ENCODE measurements at regions not wholly inside any gene's neighbourhood (a gene's known extent, or its start where the extent isn't known, plus 50 kb on each side); places are given as distances from the start of the nearest gene placed in this dataset.

GRCh38 chr6:90803956-90804355 lies 217.1 kb upstream of the MAP3K7 start:
- no peaks in the 10 kb centered on the region for H3K79me1 ChIP-seq (ENCODE audit: low read depth, low read length)
- no peak overlapping the region for H3K4me2 ChIP-seq (ENCODE audit: insufficient read depth in 1 of 2, low read depth in 2 of 2, low read length in 2 of 2)
- H2BK15ac ChIP-seq (ENCODE audit: low read length): no peak overlapping the region
- no peak overlapping the region for H3K14ac ChIP-seq (ENCODE audit: insufficient read length)
- no peak overlapping the region for H4K8ac ChIP-seq (ENCODE audit: extremely low read depth, insufficient read depth, low read length)
- H2BK5ac ChIP-seq (ENCODE audit: low read depth, low read length): no peak overlapping the region
- H3K18ac ChIP-seq (ENCODE audit: extremely low read depth, low read length): no peak overlapping the region
- WGBS, 2 experiments (ENCODE audit: extremely low coverage in 1 of 2, insufficient coverage in 1 of 2, insufficient read length in 1 of 2, insufficient replicate concordance in 2 of 2, low coverage in 1 of 2, low lambda C conversion rate in 2 of 2, missing lambda C conversion rate in 1 of 2): 74% methylated on average over 2 of the region's 2 CpGs; no CpG with 5 or more reads in 1 of the 2 experiments
- H3K4ac ChIP-seq (replicated peaks; ENCODE audit: insufficient read length, low read depth, low read length): no peak overlapping the region
- DNase-seq (ENCODE audit: low read depth in 1 of 2, low spot score in 2 of 2) (no peak), FAIRE-seq (no peak)
- peaks cover 1 to 5% (median 3%) of the 10 kb centered on the region in 4 experiments; a peak in 5 of 7 replicates for H3K4me1 ChIP-seq (replicated peaks in 1 of 4; ENCODE audit: control insufficient read depth in 3 of 4, insufficient read depth in 4 of 4, low read length in 3 of 4)
- no peak overlapping the region for H3K23ac ChIP-seq (ENCODE audit: insufficient read length)
- TF ChIP-seq KDM4A (IDR thresholded peaks at IDR 0.05; ENCODE audit: low read depth, low read length, severe bottlenecking): no peak
- TF ChIP-seq JUND (IDR thresholded peaks at IDR 0.05; ENCODE audit: low read length): no peak
- TF ChIP-seq ZNF274 (IDR thresholded peaks at IDR 0.05; ENCODE audit: borderline replicate concordance, extremely low read depth, low read length): no peak
- TF ChIP-seq RBBP5 (IDR thresholded peaks at IDR 0.05; ENCODE audit: borderline replicate concordance, low read depth, low read length): no peak
- TF ChIP-seq CEBPB (IDR thresholded peaks at IDR 0.05; ENCODE audit: low read depth, low read length): no peak
- TF ChIP-seq SP2 (IDR thresholded peaks at IDR 0.05; ENCODE audit: low read length): no peak
- no peak for TF ChIP-seq EGR1 (IDR thresholded peaks at IDR 0.05; ENCODE audit: borderline replicate concordance, low read depth, low read length)
- TF ChIP-seq GABPA (IDR thresholded peaks at IDR 0.05; ENCODE audit: borderline replicate concordance, insufficient read depth, low read length): no peak
- TF ChIP-seq HDAC6 (IDR thresholded peaks at IDR 0.05; ENCODE audit: low read depth, low read length): no peak
- TF ChIP-seq E2F6 (IDR thresholded peaks at IDR 0.05): no peak
- TF ChIP-seq TAF7 (optimal IDR thresholded peaks at IDR 0.05; ENCODE audit: borderline replicate concordance, low read depth, low read length): no peak
- no peak for TF ChIP-seq CBX5 (IDR thresholded peaks at IDR 0.05; ENCODE audit: low read depth, low read length)
- no peak for TF ChIP-seq SIRT6 (IDR thresholded peaks at IDR 0.05; ENCODE audit: low read length)
- no peaks in the 10 kb centered on the region for H3K79me2 ChIP-seq (ENCODE audit: control insufficient read depth in 1 of 2, insufficient read depth in 2 of 2, low read length in 2 of 2)
- H4K5ac ChIP-seq (ENCODE audit: insufficient read length, low read depth, low read length): no peak overlapping the region
- H3K27ac ChIP-seq (ENCODE audit: low read depth, low read length): no peak overlapping the region
- no peak overlapping the region for H4K91ac ChIP-seq (replicated peaks; ENCODE audit: insufficient read length, low read length)
- H3K27me3 ChIP-seq (replicated peaks in 1 of 4; ENCODE audit: control insufficient read depth in 3 of 4, extremely low read depth in 1 of 4, insufficient read depth in 3 of 4, low read length in 3 of 4): no peaks in the 10 kb centered on the region
- POLR2A ChIA-PET (ENCODE audit: partially characterized antibody): interaction anchor here (0.6 kb wide), 1 partner anchor 762 kb away, joined by 3 read pairs; no protein-coding TSS in a partner anchor
- H2AK5ac ChIP-seq (ENCODE audit: low read depth, low read length): no peak overlapping the region
- no peaks in the 10 kb centered on the region for H3K36me3 ChIP-seq (ENCODE audit: control insufficient read depth in 2 of 4, insufficient read depth in 4 of 4, low read length in 3 of 4)
- H4K20me1 ChIP-seq (replicated peaks in 1 of 2; ENCODE audit: control insufficient read depth in 1 of 2, insufficient read depth in 2 of 2, low read length in 2 of 2): no peaks in the 10 kb centered on the region
- no peak overlapping the region for H2BK12ac ChIP-seq (ENCODE audit: low read depth, low read length)
- no peaks in the 10 kb centered on the region for H3K9me3 ChIP-seq (ENCODE audit: insufficient read depth in 2 of 2, low read depth in 1 of 2, low read length in 1 of 2)
- CTCF ChIA-PET (ENCODE audit: partially characterized antibody): no interaction called here
- H2AFZ ChIP-seq (ENCODE audit: low read length): no peak overlapping the region
- H2BK120ac ChIP-seq (replicated peaks; ENCODE audit: low read depth, low read length): no peak overlapping the region
- no peak overlapping the region for H3K4me3 ChIP-seq (ENCODE audit: extremely low read depth in 1 of 4, insufficient read depth in 2 of 4, low read depth in 3 of 4, low read length in 4 of 4)
- no peak overlapping the region for H3K56ac ChIP-seq (replicated peaks; ENCODE audit: insufficient read length, low read depth, low read length)
- no peaks in the 10 kb centered on the region for H3K23me2 ChIP-seq (ENCODE audit: low read depth, low read length)
- H3K9ac ChIP-seq (replicated peaks in 1 of 4; ENCODE audit: extremely low read depth in 1 of 4, low read depth in 3 of 4, low read length in 3 of 4): no peak overlapping the region
- no peak overlapping the region for H2BK20ac ChIP-seq (ENCODE audit: low read length)

Measured in H1 (cell line).